B cell (primary cell): ENCODE measurements at regions not wholly inside any gene's neighbourhood (a gene's known extent, or its start where the extent isn't known, plus 50 kb on each side); places are given as distances from the start of the nearest gene placed in this dataset.

ENCODE experiments used
- CTCF ChIP-seq: fragments of 200-600 bp; IDR thresholded peaks from one replicate; pipeline ENCODE4 v1.8.0; 2022; ENCODE audit warnings: antibody characterized with exemption, mild to moderate bottlenecking
- EZH2 ChIP-seq: IDR thresholded peaks from 2 replicates; pipeline ENCODE4 v1.6.1; 2012; ENCODE audit warnings: borderline replicate concordance, low read depth, mild to moderate bottlenecking, moderate library complexity, low read length; ENCODE audit not compliant: insufficient read depth, poor library complexity, severe bottlenecking

DNA sequence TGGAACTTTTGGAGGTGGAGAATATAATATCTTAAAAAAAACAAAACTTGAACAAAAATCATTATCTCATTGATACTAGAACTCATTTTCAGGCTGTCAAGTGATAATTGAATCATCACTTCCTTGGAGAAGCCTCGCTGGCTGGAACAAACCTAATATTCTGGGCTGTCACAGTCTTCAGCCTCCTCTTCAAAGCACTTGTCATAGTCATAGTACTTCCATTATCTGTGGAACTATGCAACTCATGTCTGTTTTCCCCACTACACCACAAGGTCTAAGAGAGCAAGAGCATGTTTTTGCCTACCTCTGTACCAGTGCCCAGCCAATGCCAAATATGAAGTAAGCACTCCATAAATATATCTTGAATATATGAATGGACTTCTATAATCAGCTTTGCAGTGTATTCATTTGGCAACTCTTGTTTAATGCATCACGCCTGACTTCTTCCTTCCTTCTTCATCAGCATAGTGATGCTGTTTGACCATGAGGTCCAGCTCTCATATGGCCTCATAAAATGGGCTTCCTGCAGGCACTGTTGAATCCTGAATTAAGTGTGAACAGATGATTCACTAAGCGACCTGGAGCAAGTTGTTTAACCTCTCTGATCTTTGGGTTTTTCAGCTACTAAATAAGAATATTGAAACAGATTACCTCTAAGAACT, 86.6 kb upstream of the SNRK start:
- TF ChIP-seq EZH2 (no peak), CTCF (no peak)
